IMR-90 (cell line): ENCODE measurements at regions not wholly inside any gene's neighbourhood (a gene's known extent, or its start where the extent isn't known, plus 50 kb on each side); places are given as distances from the start of the nearest gene placed in this dataset.

Experiments used
- ATAC-seq: fragments of 200-7000 bp; cut with Tn5 transposase; 2 replicates; pipeline ENCODE4 v1.9.1; 2020; ENCODE audit warnings: low read depth, mild to moderate bottlenecking, moderate library complexity
- BruUV-seq: library from RNA; stranded (reverse); fragments of 400-500 nt; replicated peaks from 2 replicates; lab custom pipeline; 2021; lab: Mats Ljungman, UMichigan
- CTCF ChIA-PET: fragments of 300-600 bp; formaldehyde crosslinking; extraction: SDS; loops from one replicate; lab custom pipeline; 2021; ENCODE audit warnings: antibody characterized with exemption; lab: Yijun Ruan, JAX
- POLR2A ChIA-PET: fragments of 300-600 bp; sonication (Branson Sonifier 250); formaldehyde crosslinking; loops from one replicate; lab custom pipeline; 2022; ENCODE audit warnings: antibody characterized with exemption; ENCODE audit not compliant: unreplicated experiment; lab: Charles Lee
- DNase-seq: peaks from one replicate; pipeline ENCODE4 v3.0.0; 2013
- H2AFZ ChIP-seq: replicated peaks from 2 replicates; pipeline ENCODE3; 2013; ENCODE audit warnings: low read length, mild to moderate bottlenecking; ENCODE audit not compliant: poor library complexity
- H2AK5ac ChIP-seq: 2 replicates; pipeline ENCODE4 v1.6.1; 2013; ENCODE audit warnings: low read depth, low read length, inconsistent platforms
- H2AK9ac ChIP-seq: replicated peaks from 2 replicates; pipeline ENCODE3; 2013; ENCODE audit warnings: mild to moderate bottlenecking, low read depth, low read length, moderate library complexity; ENCODE audit not compliant: poor library complexity
- H2BK120ac ChIP-seq: 2 replicates; pipeline ENCODE4 v1.6.1; 2013; ENCODE audit warnings: low read depth, low read length, inconsistent platforms
- H2BK15ac ChIP-seq: 3 replicates; pipeline ENCODE4 v1.6.1; 2013; ENCODE audit warnings: low read depth, low read length, inconsistent platforms
- H2BK20ac ChIP-seq: 2 replicates; pipeline ENCODE4 v1.6.1; 2013; ENCODE audit warnings: low read depth, mild to moderate bottlenecking, inconsistent platforms, low read length, moderate library complexity
- H2BK5ac ChIP-seq: 2 replicates; pipeline ENCODE4 v1.6.1; 2013; ENCODE audit warnings: mild to moderate bottlenecking, low read depth, low read length, inconsistent platforms; ENCODE audit not compliant: poor library complexity, severe bottlenecking
- H3K14ac ChIP-seq: replicated peaks from 2 replicates; pipeline ENCODE4 v1.6.1; 2013; ENCODE audit warnings: low read depth, low read length, inconsistent platforms
- H3K18ac ChIP-seq: 2 replicates; pipeline ENCODE4 v1.6.1; 2013; ENCODE audit warnings: low read depth, low read length, control low read depth
- H3K23ac ChIP-seq: 2 replicates; pipeline ENCODE4 v1.6.1; 2013; ENCODE audit warnings: low read depth, low read length, inconsistent platforms
- H3K27ac ChIP-seq: 2 replicates; pipeline ENCODE4 v1.5.1; 2013; ENCODE audit warnings: mild to moderate bottlenecking, control low read depth, low read length; ENCODE audit not compliant: insufficient read depth
- H3K27me3 ChIP-seq: 2 replicates; pipeline ENCODE4 v1.6.1; 2013; ENCODE audit warnings: low read length; ENCODE audit not compliant: control insufficient read depth, insufficient read depth
- H3K36me3 ChIP-seq: 2 replicates; pipeline ENCODE4 v1.6.1; 2013; ENCODE audit warnings: low read length, mixed read lengths; ENCODE audit not compliant: control insufficient read depth, insufficient read depth
- H3K4ac ChIP-seq: 2 replicates; pipeline ENCODE4 v1.6.1; 2013; ENCODE audit warnings: low read depth, low read length, inconsistent platforms
- H3K4me1 ChIP-seq: 2 replicates; pipeline ENCODE4 v1.6.1; 2013; ENCODE audit warnings: low read length, mixed read lengths; ENCODE audit not compliant: control insufficient read depth, insufficient read depth
- H3K4me2 ChIP-seq: 2 replicates; pipeline ENCODE4 v1.6.1; 2013; ENCODE audit warnings: low read depth, mild to moderate bottlenecking, control low read depth, low read length, moderate library complexity
- H3K4me3 ChIP-seq: 2 replicates; pipeline ENCODE4 v1.5.1; 2013; ENCODE audit warnings: low read depth, mild to moderate bottlenecking, control low read depth, low read length, moderate library complexity; ENCODE audit not compliant: insufficient read depth
- H3K56ac ChIP-seq: 2 replicates; pipeline ENCODE4 v1.6.1; 2013; ENCODE audit warnings: low read length, inconsistent platforms; ENCODE audit not compliant: insufficient read depth; ENCODE audit errors: extremely low read depth
- H3K79me1 ChIP-seq, 2 experiments: 2 replicates each; pipeline ENCODE4 v1.6.1; 2013; ENCODE audit warnings: low read length in 2 of 2, inconsistent platforms in 1 of 2, low read depth in 1 of 2
- H3K9ac ChIP-seq: 2 replicates; pipeline ENCODE4 v1.6.1; 2013; ENCODE audit warnings: low read depth, low read length, control low read depth
- H3K9me1 ChIP-seq: 2 replicates; pipeline ENCODE4 v1.6.1; 2013; ENCODE audit warnings: low read length, inconsistent platforms; ENCODE audit not compliant: insufficient read depth
- H3K9me3 ChIP-seq: 2 replicates; pipeline ENCODE4 v1.6.1; 2013; ENCODE audit warnings: low read length; ENCODE audit not compliant: control insufficient read depth, insufficient read depth
- H4K20me1 ChIP-seq: 2 replicates; pipeline ENCODE4 v1.6.1; 2013; ENCODE audit warnings: low read length, inconsistent platforms; ENCODE audit not compliant: insufficient read depth
- H4K5ac ChIP-seq: 2 replicates; pipeline ENCODE4 v1.6.1; 2013; ENCODE audit warnings: mild to moderate bottlenecking, low read depth, low read length, control low read depth
- H4K8ac ChIP-seq, 2 experiments: 2 replicates each; pipeline ENCODE4 v1.6.1; 2013; ENCODE audit warnings: low read depth in 2 of 2, low read length in 2 of 2, control low read depth in 1 of 2, inconsistent platforms in 1 of 2
- H4K91ac ChIP-seq: 2 replicates; pipeline ENCODE4 v1.6.1; 2013; ENCODE audit warnings: low read depth, low read length, inconsistent platforms; ENCODE audit not compliant: insufficient read depth
- BHLHE40 ChIP-seq: fragments of 150-350 bp; IDR thresholded peaks from 2 replicates; pipeline ENCODE4 v1.6.1; 2016; ENCODE audit warnings: mild to moderate bottlenecking, low read depth, low read length
- CEBPB ChIP-seq: IDR thresholded peaks from 2 replicates; pipeline ENCODE4 v1.6.1; 2012; ENCODE audit warnings: low read depth, low read length, improper control_type of control experiment
- CTCF ChIP-seq: conservative IDR thresholded peaks from 2 replicates; pipeline ENCODE4 v1.5.1; 2012; ENCODE audit warnings: mild to moderate bottlenecking, low read depth, low read length, improper control_type of control experiment
- ELK1 ChIP-seq: fragments of 150-350 bp; IDR thresholded peaks from 2 replicates; pipeline ENCODE4 v1.6.1; 2016; ENCODE audit warnings: low read depth, mild to moderate bottlenecking, low read length, moderate library complexity, borderline replicate concordance
- FOS ChIP-seq: fragments of 150-350 bp; IDR thresholded peaks from 2 replicates; pipeline ENCODE4 v1.6.1; 2016; ENCODE audit warnings: low read depth, low read length
- MAFK ChIP-seq: IDR thresholded peaks from 2 replicates; pipeline ENCODE4 v1.6.1; 2012; ENCODE audit warnings: low read depth, low read length, improper control_type of control experiment
- MAZ ChIP-seq: IDR thresholded peaks from 2 replicates; pipeline ENCODE4 v1.6.1; 2012; ENCODE audit warnings: low read depth, mild to moderate bottlenecking, low read length, improper control_type of control experiment, moderate library complexity, borderline replicate concordance
- NFE2L2 ChIP-seq: fragments of 150-350 bp; IDR thresholded peaks from 2 replicates; pipeline ENCODE4 v1.6.1; 2016; ENCODE audit warnings: low read depth, mild to moderate bottlenecking, low read length
- RCOR1 ChIP-seq: IDR thresholded peaks from 2 replicates; pipeline ENCODE4 v1.6.1; 2012; ENCODE audit warnings: mild to moderate bottlenecking, low read length, improper control_type of control experiment; ENCODE audit not compliant: insufficient replicate concordance
- RFX5 ChIP-seq: IDR thresholded peaks from 2 replicates; pipeline ENCODE4 v1.8.0; 2012; ENCODE audit warnings: low read depth, mild to moderate bottlenecking, low read length, moderate library complexity
- USF2 ChIP-seq: fragments of 150-350 bp; IDR thresholded peaks from 2 replicates; pipeline ENCODE4 v1.6.1; 2017; ENCODE audit warnings: mild to moderate bottlenecking, antibody characterized with exemption, low read length, low read depth
- WGBS, 2 experiments: methylation state at CpG; one replicate each; pipeline versions ENCODE4 v1.1.5 to v1.1.7; 2013; ENCODE audit warnings: missing lambda C conversion rate in 2 of 2; ENCODE audit not compliant: insufficient read length in 1 of 2; ENCODE audit errors: extremely low coverage in 2 of 2; 5-methylcytosine and 5-hydroxymethylcytosine counted together
- dilution Hi-C: fragments of 300-500 bp; cut with HindIII; formaldehyde crosslinking; loops from one replicate; pipeline ENCODE4 v1.14.3; 2018; ENCODE audit warnings: low sequenced_read_pairs; ENCODE audit not compliant: unreplicated experiment
- in situ Hi-C: fragments of 300-500 bp; cut with MboI; formaldehyde crosslinking; loops from 3 replicates; pipeline ENCODE4 v1.14.3; 2019; ENCODE audit warnings: low sequenced_read_pairs, inconsistent platforms, mixed read lengths
- intact Hi-C: fragments of 100-400 bp; cut with micrococcal nuclease; formaldehyde crosslinking; loops from 2 replicates; pipeline ENCODE4 v1.10.0; 2022

- peak; percentile 69 for DNase-seq
- Histone ChIP-seq H2BK20ac (no peak overlapping the region), H3K4me1 (no peaks in the 10 kb centered on the region), H3K4me2 (no peak overlapping the region), H3K4me3 (no peak overlapping the region), H4K5ac (no peak overlapping the region), H2BK5ac (no peak overlapping the region), H3K27me3 (no peaks in the 10 kb centered on the region), H2AFZ (no peak overlapping the region), H3K9me3 (no peaks in the 10 kb centered on the region), H4K8ac (no peak overlapping the region), H3K36me3 (no peaks in the 10 kb centered on the region), H3K14ac (no peak overlapping the region), H2BK120ac (no peak overlapping the region), H3K56ac (no peak overlapping the region), H3K23ac (no peak overlapping the region), H2AK9ac (no peak overlapping the region), H3K27ac (no peak overlapping the region), H3K9ac (no peak overlapping the region), H3K4ac (no peak overlapping the region), H3K9me1 (no peaks in the 10 kb centered on the region), H2BK15ac (no peak overlapping the region), H4K91ac (no peak overlapping the region), H3K18ac (no peak overlapping the region), H2AK5ac (no peak overlapping the region), H4K20me1 (no peaks in the 10 kb centered on the region), H3K79me1 (no peaks in the 10 kb centered on the region)
- in situ Hi-C loops (no loop called here), intact Hi-C loops (no loop called here), dilution Hi-C loops (no loop called here)
- TF ChIP-seq ELK1, result no peak
- TF ChIP-seq RFX5, result no peak
- TF ChIP-seq CEBPB, result no peak
- TF ChIP-seq MAZ, result no peak
- no peak for TF ChIP-seq USF2
- TF ChIP-seq BHLHE40, result no peak
- no peak for TF ChIP-seq FOS
- TF ChIP-seq CTCF, result no peak
- no peak for TF ChIP-seq NFE2L2
- no peak for TF ChIP-seq RCOR1
- TF ChIP-seq MAFK, result no peak
- no TSS peak for BruUV-seq
- no CpG with 5 or more reads among the region's 3 CpGs for WGBS, 2 experiments
- peak; percentile 27; the same call in 1 of the 2 replicates for ATAC-seq
- ChIA-PET CTCF (no interaction called here), POLR2A (no interaction called here)
Measured at GRCh38 chr4:28621591-28621990, 1761.0 kb downstream of the STIM2 start.
